ENCODE measurements at regions not wholly inside any gene's neighbourhood (a gene's known extent, or its start where the extent isn't known, plus 50 kb on each side); places are given as distances from the start of the nearest gene placed in this dataset.

GRCh38 chr2:166381-166780 is 97.5 kb downstream of the SH3YL1 start:
- no peak overlapping the region for H3K27ac ChIP-seq
- no peak for TF ChIP-seq POLR2A (IDR thresholded peaks at IDR 0.05)
- TF ChIP-seq, protein P1, sequence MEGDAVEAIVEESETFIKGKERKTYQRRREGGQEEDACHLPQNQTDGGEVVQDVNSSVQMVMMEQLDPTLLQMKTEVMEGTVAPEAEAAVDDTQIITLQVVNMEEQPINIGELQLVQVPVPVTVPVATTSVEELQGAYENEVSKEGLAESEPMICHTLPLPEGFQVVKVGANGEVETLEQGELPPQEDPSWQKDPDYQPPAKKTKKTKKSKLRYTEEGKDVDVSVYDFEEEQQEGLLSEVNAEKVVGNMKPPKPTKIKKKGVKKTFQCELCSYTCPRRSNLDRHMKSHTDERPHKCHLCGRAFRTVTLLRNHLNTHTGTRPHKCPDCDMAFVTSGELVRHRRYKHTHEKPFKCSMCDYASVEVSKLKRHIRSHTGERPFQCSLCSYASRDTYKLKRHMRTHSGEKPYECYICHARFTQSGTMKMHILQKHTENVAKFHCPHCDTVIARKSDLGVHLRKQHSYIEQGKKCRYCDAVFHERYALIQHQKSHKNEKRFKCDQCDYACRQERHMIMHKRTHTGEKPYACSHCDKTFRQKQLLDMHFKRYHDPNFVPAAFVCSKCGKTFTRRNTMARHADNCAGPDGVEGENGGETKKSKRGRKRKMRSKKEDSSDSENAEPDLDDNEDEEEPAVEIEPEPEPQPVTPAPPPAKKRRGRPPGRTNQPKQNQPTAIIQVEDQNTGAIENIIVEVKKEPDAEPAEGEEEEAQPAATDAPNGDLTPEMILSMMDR (IDR thresholded peaks at IDR 0.05): no peak
- H3K4me3 ChIP-seq: no peak overlapping the region
- intact Hi-C loops (cut with DNase I): no loop called here
- ATAC-seq (peak in 2 of 4 donors; percentile 31 to 59), DNase-seq (no peak)
- peaks cover 0 to 15% (median 3%) of the 10 kb centered on the region in 9 donors for H3K27me3 ChIP-seq
- H3K4me1 ChIP-seq: no peaks in the 10 kb centered on the region
- WGBS, 4 donors: 38 to 53% (median 42%) methylated on average over 10 of the region's 10 CpGs
- H3K9me3 ChIP-seq: no peaks in the 10 kb centered on the region
- no peaks in the 10 kb centered on the region for H3K36me3 ChIP-seq

GRCh38 chr2:165530-165929 is 98.3 kb downstream of the SH3YL1 start:
- no peak for DNase-seq
- no peak overlapping the region for H3K27ac ChIP-seq
- H3K36me3 ChIP-seq: no peaks in the 10 kb centered on the region
- 54 to 64% (median 60%) methylated on average over 1 of the region's 1 CpG for WGBS, 4 donors
- H3K4me1 ChIP-seq: no peaks in the 10 kb centered on the region
- intact Hi-C loops (cut with DNase I): no loop called here
- no peak overlapping the region for H3K4me3 ChIP-seq
- ATAC-seq: no peak
- H3K27me3 ChIP-seq: peaks cover 0 to 13% (median 3%) of the 10 kb centered on the region in 9 donors
- TF ChIP-seq, protein P1 (IDR thresholded peaks at IDR 0.05): no peak
- TF ChIP-seq POLR2A (IDR thresholded peaks at IDR 0.05): no peak
- no peaks in the 10 kb centered on the region for H3K9me3 ChIP-seq

GRCh38 chr2:162473-163382 is 101.1 kb downstream of the SH3YL1 start:
- ATAC-seq (no peak), DNase-seq (no peak)
- Histone ChIP-seq H3K36me3 (no peaks in the 10 kb centered on the region), H3K4me3 (no peak overlapping the region), H3K27me3 (peaks cover 0 to 18% (median 3%) of the 10 kb centered on the region in 9 donors), H3K9me3 (no peaks in the 10 kb centered on the region), H3K27ac (no peak overlapping the region), H3K4me1 (no peaks in the 10 kb centered on the region)
- intact Hi-C loops (cut with DNase I): no loop called here
- WGBS, 4 donors: 74 to 80% (median 75%) methylated on average over 13 of the region's 13 CpGs
- no peak for TF ChIP-seq POLR2A (IDR thresholded peaks at IDR 0.05)
- TF ChIP-seq, protein P1 (IDR thresholded peaks at IDR 0.05): no peak

DNA sequence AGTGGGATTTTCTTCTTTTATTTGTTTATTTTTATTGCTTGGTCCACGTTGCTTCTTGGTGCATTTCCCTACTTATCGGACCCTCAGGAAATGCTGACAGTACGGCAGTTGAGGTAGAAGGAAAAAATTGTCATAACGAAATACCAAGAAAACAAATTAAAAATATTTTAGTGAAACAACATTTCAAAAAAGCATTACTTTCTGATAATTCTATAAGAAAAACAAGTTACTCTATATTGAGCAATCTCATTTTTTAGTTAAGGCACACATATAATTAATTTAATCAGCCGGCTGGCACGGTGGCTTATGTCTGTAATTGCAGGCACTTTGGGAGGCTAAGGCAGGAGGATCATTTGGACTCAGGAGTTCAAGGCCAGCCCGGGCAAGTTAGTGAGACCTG is 102.1 kb downstream of the SH3YL1 start:
- 81 to 84% (median 82%) methylated on average over 7 of the region's 7 CpGs for WGBS, 4 donors
- Histone ChIP-seq H3K36me3 (no peaks in the 10 kb centered on the region), H3K27me3 (peaks cover 0 to 18% (median 0%) of the 10 kb centered on the region in 9 donors), H3K27ac (no peak overlapping the region), H3K4me1 (no peaks in the 10 kb centered on the region), H3K9me3 (no peaks in the 10 kb centered on the region), H3K4me3 (no peak overlapping the region)
- intact Hi-C loops (cut with DNase I): no loop called here
- ATAC-seq: no peak
- no peak for TF ChIP-seq POLR2A (IDR thresholded peaks at IDR 0.05)
- TF ChIP-seq, protein P1 (IDR thresholded peaks at IDR 0.05): no peak
- no peak for DNase-seq

Data from heart left ventricle (tissue), 16 donors.